Esophagus muscularis mucosa (tissue), 4 donors: ENCODE measurements at regions not wholly inside any gene's neighbourhood (a gene's known extent, or its start where the extent isn't known, plus 50 kb on each side); places are given as distances from the start of the nearest gene placed in this dataset.

Source experiments
- DNase-seq: peaks from one replicate; pipeline ENCODE4 v3.0.0-alpha.2; 2017; ENCODE audit errors: extremely low spot score
- H3K27ac ChIP-seq, 4 donors: fragments of 200-600 bp; sonication (generic); replicated peaks in 1 of 4; 1 replicate in 3 of 4; 2 replicates in 1 of 4; pipeline ENCODE4 v1.5.1; 2016 to 2019; ENCODE audit warnings: mild to moderate bottlenecking in 1 of 4
- H3K27me3 ChIP-seq, 4 donors: fragments of 200-600 bp; sonication (generic); one replicate each; pipeline versions ENCODE4 v1.5.1 to v1.6.0; 2016 to 2019
- H3K36me3 ChIP-seq, 4 donors: fragments of 200-600 bp; sonication (generic); one replicate each; pipeline ENCODE4 v1.5.1; 2016 to 2019
- H3K4me1 ChIP-seq, 4 donors: fragments of 200-600 bp; sonication (generic); one replicate each; pipeline ENCODE4 v1.5.1; 2016 to 2019
- H3K4me3 ChIP-seq, 4 donors: fragments of 200-600 bp; sonication (generic); 1 replicate in 2 of 4; 2 replicates in 2 of 4; pipeline ENCODE4 v1.5.1; 2016 to 2019; ENCODE audit warnings: mild to moderate bottlenecking in 4 of 4, moderate library complexity in 1 of 4
- H3K9me3 ChIP-seq, 4 donors: fragments of 200-600 bp; sonication (generic); 1 replicate in 3 of 4; 2 replicates in 1 of 4; pipeline ENCODE4 v1.5.1; 2016 to 2019
- CTCF ChIP-seq, 3 experiments: fragments of 200-600 bp in 2 of 3; fragments of 450-650 bp in 1 of 3; sonication (generic) in 2 of 3; IDR thresholded peaks; one replicate each; pipeline ENCODE4 v1.5.1; 2017 to 2019; ENCODE audit warnings: antibody characterized with exemption in 3 of 3, mild to moderate bottlenecking in 2 of 3, moderate library complexity in 1 of 3
- EP300 ChIP-seq: sonication (generic); formaldehyde crosslinking; IDR thresholded peaks from one replicate; pipeline ENCODE4 v1.6.1; 2017; ENCODE audit warnings: antibody characterized with exemption
- POLR2A ChIP-seq: fragments of 450-650 bp; IDR thresholded peaks from one replicate; pipeline ENCODE4 v1.6.1; 2017; ENCODE audit warnings: antibody characterized with exemption, moderate library complexity, mild to moderate bottlenecking, low read depth
- POLR2AphosphoS5 ChIP-seq, 2 donors: sonication (generic); formaldehyde crosslinking; IDR thresholded peaks; one replicate each; pipeline ENCODE4 v1.6.1; 2017; ENCODE audit warnings: antibody characterized with exemption in 2 of 2
- WGBS: methylation state at CpG from one replicate; pipeline ENCODE4 v1.1.5; 2018; 5-methylcytosine and 5-hydroxymethylcytosine counted together
- intact Hi-C: fragments of 100-400 bp; cut with DNase I; formaldehyde crosslinking; loops from one replicate; pipeline ENCODE4 v1.15.1; 2023

GRCh38 chr18:60962625-60963024 lies 370.6 kb upstream of the CDH20 start:
- WGBS: 60% methylated on average over 2 of the region's 2 CpGs
- no peak overlapping the region for H3K27ac ChIP-seq
- H3K9me3 ChIP-seq: no peaks in the 10 kb centered on the region
- intact Hi-C loops: no loop called here
- no peaks in the 10 kb centered on the region for H3K36me3 ChIP-seq
- H3K27me3 ChIP-seq: no peaks in the 10 kb centered on the region
- TF ChIP-seq POLR2AphosphoS5 (IDR thresholded peaks at IDR 0.05) (no peak), EP300 (no peak), POLR2A (no peak)
- H3K4me3 ChIP-seq: no peak overlapping the region
- DNase-seq: no peak
- H3K4me1 ChIP-seq: peaks cover 0 to 4% (median 0%) of the 10 kb centered on the region in 4 donors

- no peak overlapping the region for H3K27ac ChIP-seq
- TF ChIP-seq EP300: no peak
- no peak for TF ChIP-seq POLR2A
- no peak for TF ChIP-seq CTCF (IDR thresholded peaks at IDR 0.05)
- TF ChIP-seq POLR2AphosphoS5 (IDR thresholded peaks at IDR 0.05): no peak
- H3K27me3 ChIP-seq: no peaks in the 10 kb centered on the region
- DNase-seq: no peak
- intact Hi-C loops: no loop called here
- no peak overlapping the region for H3K4me3 ChIP-seq
- no peaks in the 10 kb centered on the region for H3K9me3 ChIP-seq
- H3K4me1 ChIP-seq: peaks cover 0 to 4% (median 0%) of the 10 kb centered on the region in 4 donors
- H3K36me3 ChIP-seq: no peaks in the 10 kb centered on the region
Observed at GRCh38 chr18:60965856-60966255, 367.4 kb upstream of the CDH20 start.

GRCh38 chr18:60966876-60967275 lies 366.4 kb upstream of the CDH20 start:
- no peaks in the 10 kb centered on the region for H3K27me3 ChIP-seq
- no peak overlapping the region for H3K4me3 ChIP-seq
- no peak for TF ChIP-seq CTCF (IDR thresholded peaks at IDR 0.05)
- TF ChIP-seq POLR2A: no peak
- no peak for TF ChIP-seq EP300
- TF ChIP-seq POLR2AphosphoS5 (IDR thresholded peaks at IDR 0.05): no peak
- 49% methylated on average over 2 of the region's 2 CpGs for WGBS
- no peaks in the 10 kb centered on the region for H3K9me3 ChIP-seq
- no peak for DNase-seq
- peaks cover 0 to 4% (median 0%) of the 10 kb centered on the region in 4 donors for H3K4me1 ChIP-seq
- no peaks in the 10 kb centered on the region for H3K36me3 ChIP-seq
- H3K27ac ChIP-seq: no peak overlapping the region
- intact Hi-C loops: no loop called here

GRCh38 chr18:60975420-60975819 lies 357.8 kb upstream of the CDH20 start:
- DNase-seq: no peak
- no peak for TF ChIP-seq POLR2AphosphoS5 (IDR thresholded peaks at IDR 0.05)
- no peak for TF ChIP-seq POLR2A
- no peak for TF ChIP-seq EP300
- no peak for TF ChIP-seq CTCF (IDR thresholded peaks at IDR 0.05)
- intact Hi-C loops: no loop called here
- Histone ChIP-seq H3K27me3 (no peaks in the 10 kb centered on the region), H3K4me1 (no peaks in the 10 kb centered on the region), H3K4me3 (no peak overlapping the region), H3K36me3 (no peaks in the 10 kb centered on the region), H3K27ac (no peak overlapping the region), H3K9me3 (no peaks in the 10 kb centered on the region)
- WGBS: 73% methylated on average over 7 of the region's 7 CpGs

GRCh38 chr18:60976976-60977375 lies 356.3 kb upstream of the CDH20 start:
- intact Hi-C loops: no loop called here
- Histone ChIP-seq H3K27me3 (no peaks in the 10 kb centered on the region), H3K4me1 (no peaks in the 10 kb centered on the region), H3K27ac (no peak overlapping the region), H3K4me3 (no peak overlapping the region), H3K36me3 (no peaks in the 10 kb centered on the region), H3K9me3 (no peaks in the 10 kb centered on the region)
- no peak for TF ChIP-seq POLR2AphosphoS5 (IDR thresholded peaks at IDR 0.05)
- no peak for TF ChIP-seq POLR2A
- 92% methylated on average over 3 of the region's 3 CpGs for WGBS
- no peak for DNase-seq

GRCh38 chr18:60978338-60978737 lies 354.9 kb upstream of the CDH20 start:
- TF ChIP-seq POLR2A (no peak), EP300 (no peak), POLR2AphosphoS5 (IDR thresholded peaks at IDR 0.05) (no peak), CTCF (IDR thresholded peaks at IDR 0.05) (no peak)
- H3K4me3 ChIP-seq: no peak overlapping the region
- no peak for DNase-seq
- H3K36me3 ChIP-seq: no peaks in the 10 kb centered on the region
- intact Hi-C loops: no loop called here
- WGBS: 24% methylated on average over 6 of the region's 6 CpGs
- no peaks in the 10 kb centered on the region for H3K4me1 ChIP-seq
- H3K9me3 ChIP-seq: no peaks in the 10 kb centered on the region
- H3K27ac ChIP-seq: no peak overlapping the region
- no peaks in the 10 kb centered on the region for H3K27me3 ChIP-seq
